ENCODE measurements at regions not wholly inside any gene's neighbourhood (a gene's known extent, or its start where the extent isn't known, plus 50 kb on each side); places are given as distances from the start of the nearest gene placed in this dataset.

DNA sequence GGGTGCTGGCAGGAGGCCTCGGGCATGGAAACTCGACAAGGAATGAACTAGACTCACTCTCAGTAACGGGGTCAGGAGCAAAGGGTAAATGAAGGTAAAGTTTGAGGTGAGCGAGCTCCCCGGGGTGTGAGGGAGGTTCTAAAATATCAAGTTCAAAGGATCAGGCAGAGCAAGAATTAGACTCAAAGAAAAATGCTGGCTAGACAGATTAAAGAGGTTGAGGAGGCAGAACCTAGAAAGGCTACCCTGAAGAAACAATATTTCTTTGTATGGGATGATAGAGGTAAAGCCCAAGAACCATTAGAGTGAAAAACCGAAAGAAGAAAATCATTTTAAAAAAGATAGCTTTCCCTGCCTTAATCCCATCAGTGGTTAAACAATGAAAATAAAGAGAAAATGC lies 386.7 kb upstream of the MEF2C start:
- no peak for ATAC-seq
- 90 to 96% methylated on average over 3 to 6 of the region's 6 CpGs for WGBS, 2 donors (ENCODE audit: low coverage in 1 of 2)
- TF ChIP-seq, protein P1, sequence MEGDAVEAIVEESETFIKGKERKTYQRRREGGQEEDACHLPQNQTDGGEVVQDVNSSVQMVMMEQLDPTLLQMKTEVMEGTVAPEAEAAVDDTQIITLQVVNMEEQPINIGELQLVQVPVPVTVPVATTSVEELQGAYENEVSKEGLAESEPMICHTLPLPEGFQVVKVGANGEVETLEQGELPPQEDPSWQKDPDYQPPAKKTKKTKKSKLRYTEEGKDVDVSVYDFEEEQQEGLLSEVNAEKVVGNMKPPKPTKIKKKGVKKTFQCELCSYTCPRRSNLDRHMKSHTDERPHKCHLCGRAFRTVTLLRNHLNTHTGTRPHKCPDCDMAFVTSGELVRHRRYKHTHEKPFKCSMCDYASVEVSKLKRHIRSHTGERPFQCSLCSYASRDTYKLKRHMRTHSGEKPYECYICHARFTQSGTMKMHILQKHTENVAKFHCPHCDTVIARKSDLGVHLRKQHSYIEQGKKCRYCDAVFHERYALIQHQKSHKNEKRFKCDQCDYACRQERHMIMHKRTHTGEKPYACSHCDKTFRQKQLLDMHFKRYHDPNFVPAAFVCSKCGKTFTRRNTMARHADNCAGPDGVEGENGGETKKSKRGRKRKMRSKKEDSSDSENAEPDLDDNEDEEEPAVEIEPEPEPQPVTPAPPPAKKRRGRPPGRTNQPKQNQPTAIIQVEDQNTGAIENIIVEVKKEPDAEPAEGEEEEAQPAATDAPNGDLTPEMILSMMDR (IDR thresholded peaks at IDR 0.05), result no peak
- TF ChIP-seq POLR2AphosphoS5 (IDR thresholded peaks at IDR 0.05) (no peak), EP300 (IDR thresholded peaks at IDR 0.05) (no peak), POLR2A (IDR thresholded peaks at IDR 0.05) (no peak)

DNA sequence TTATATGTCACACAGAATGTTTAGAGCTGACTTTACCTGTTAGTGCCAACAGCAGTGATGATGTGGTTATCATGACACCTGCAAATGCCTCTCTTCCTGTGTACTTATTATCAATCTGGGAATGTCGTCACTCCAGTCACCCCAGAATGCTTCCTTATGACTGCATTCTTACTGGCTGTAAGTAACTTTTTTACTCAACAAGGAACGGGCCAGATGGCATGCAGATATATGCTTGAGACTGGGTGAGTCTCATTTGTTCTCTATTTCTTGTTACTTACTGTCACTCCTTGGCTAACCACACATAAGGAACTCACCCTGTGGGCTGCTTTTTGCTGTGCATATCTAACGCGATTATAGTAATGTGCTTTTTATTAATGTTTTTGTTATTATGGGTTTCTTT lies 385.5 kb upstream of the MEF2C start:
- no peak for TF ChIP-seq EP300 (IDR thresholded peaks at IDR 0.05)
- TF ChIP-seq, protein P1 (IDR thresholded peaks at IDR 0.05), result no peak
- TF ChIP-seq POLR2AphosphoS5 (IDR thresholded peaks at IDR 0.05), result no peak
- no peak for TF ChIP-seq POLR2A (IDR thresholded peaks at IDR 0.05)
- no peak for ATAC-seq
- Histone ChIP-seq H3K27me3 (no peaks in the 10 kb centered on the region), H3K9me3 (no peaks in the 10 kb centered on the region), H3K27ac (no peak overlapping the region), H3K4me3 (no peak overlapping the region), H3K36me3 (no peaks in the 10 kb centered on the region), H3K4me1 (no peaks in the 10 kb centered on the region)
- WGBS, 2 donors (ENCODE audit: low coverage in 1 of 2), result 84 to 86% methylated on average over 3 to 4 of the region's 4 CpGs

More for the DNA sequence above, 386.7 kb upstream of the MEF2C start:
- no peak overlapping the region for H3K27ac ChIP-seq
- H3K9me3 ChIP-seq, result no peaks in the 10 kb centered on the region
- no peak overlapping the region for H3K4me3 ChIP-seq
- H3K27me3 ChIP-seq, result no peaks in the 10 kb centered on the region
- H3K4me1 ChIP-seq, result no peaks in the 10 kb centered on the region
- no peaks in the 10 kb centered on the region for H3K36me3 ChIP-seq

DNA sequence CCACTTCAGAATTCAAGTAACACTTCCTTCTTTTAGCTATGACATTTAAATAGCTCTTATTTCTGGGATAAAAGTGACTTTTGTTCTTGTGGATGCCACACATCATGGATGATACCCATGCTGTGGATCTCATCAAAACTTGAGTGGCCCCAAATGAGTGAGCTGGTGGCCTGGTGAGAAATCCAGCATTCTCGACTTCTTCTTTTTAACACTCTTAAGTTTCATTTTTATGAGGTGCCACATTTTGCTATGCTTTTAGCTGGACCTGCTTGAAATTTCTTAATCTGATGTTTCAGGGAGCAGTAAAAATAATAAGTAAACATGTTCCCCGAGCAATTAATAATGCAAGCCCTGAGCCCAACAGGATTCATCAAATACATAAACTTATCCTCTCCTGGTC lies 384.8 kb upstream of the MEF2C start:
- ATAC-seq, result no peak

DNA sequence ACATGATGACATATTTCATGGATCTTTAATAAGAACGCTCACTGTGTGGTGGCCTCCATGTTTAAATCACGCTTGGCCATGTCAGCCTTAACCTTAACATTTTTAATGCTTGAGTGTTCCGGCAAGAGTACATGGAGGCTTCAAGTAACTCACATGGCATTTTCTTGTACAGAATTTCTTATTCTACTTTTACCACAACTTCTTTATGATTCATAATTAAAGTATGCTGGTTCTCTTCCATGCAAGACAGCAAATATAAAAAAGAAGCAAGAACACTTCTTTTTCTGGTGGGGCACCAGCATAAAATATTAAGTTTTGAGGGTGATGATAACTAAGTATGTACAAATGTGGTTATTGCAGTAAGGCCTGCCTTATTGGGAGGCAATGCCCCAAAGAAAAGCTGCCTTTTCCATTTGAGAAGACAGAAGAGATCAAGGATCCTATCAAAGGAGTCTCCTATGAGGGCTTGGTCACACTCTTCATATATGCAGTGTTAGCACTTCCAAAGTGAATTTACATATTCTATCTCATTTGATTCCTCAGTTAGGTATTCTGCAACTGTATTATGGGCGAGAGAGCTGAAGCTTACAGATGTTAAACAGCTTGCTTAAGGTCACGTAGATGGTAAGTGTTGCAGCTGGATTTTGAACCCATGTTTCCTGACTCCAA lies 382.7 kb upstream of the MEF2C start:
- WGBS, 2 donors (ENCODE audit: low coverage in 1 of 2), result 90 to 98% methylated on average over 5 of the region's 5 CpGs
- H3K27ac ChIP-seq, result no peak overlapping the region
- no peaks in the 10 kb centered on the region for H3K4me1 ChIP-seq
- H3K27me3 ChIP-seq, result no peaks in the 10 kb centered on the region
- H3K36me3 ChIP-seq, result no peaks in the 10 kb centered on the region
- H3K9me3 ChIP-seq, result no peaks in the 10 kb centered on the region
- no peak for ATAC-seq
- no peak for TF ChIP-seq POLR2AphosphoS5 (IDR thresholded peaks at IDR 0.05)
- TF ChIP-seq, protein P1 (IDR thresholded peaks at IDR 0.05), result no peak
- no peak for TF ChIP-seq POLR2A (IDR thresholded peaks at IDR 0.05)
- no peak for TF ChIP-seq EP300 (IDR thresholded peaks at IDR 0.05)
- no peak overlapping the region for H3K4me3 ChIP-seq

More for the DNA sequence above, 384.8 kb upstream of the MEF2C start:
- H3K4me1 ChIP-seq, result no peaks in the 10 kb centered on the region
- WGBS, 2 donors (ENCODE audit: low coverage in 1 of 2), result 69 to 80% methylated on average over 2 of the region's 2 CpGs
- H3K36me3 ChIP-seq, result no peaks in the 10 kb centered on the region
- H3K27me3 ChIP-seq, result no peaks in the 10 kb centered on the region
- TF ChIP-seq POLR2AphosphoS5 (IDR thresholded peaks at IDR 0.05), result no peak
- no peak for TF ChIP-seq EP300 (IDR thresholded peaks at IDR 0.05)
- TF ChIP-seq, protein P1 (IDR thresholded peaks at IDR 0.05), result no peak
- TF ChIP-seq POLR2A (IDR thresholded peaks at IDR 0.05), result no peak
- H3K9me3 ChIP-seq, result no peaks in the 10 kb centered on the region
- H3K27ac ChIP-seq, result no peak overlapping the region
- H3K4me3 ChIP-seq, result no peak overlapping the region

DNA sequence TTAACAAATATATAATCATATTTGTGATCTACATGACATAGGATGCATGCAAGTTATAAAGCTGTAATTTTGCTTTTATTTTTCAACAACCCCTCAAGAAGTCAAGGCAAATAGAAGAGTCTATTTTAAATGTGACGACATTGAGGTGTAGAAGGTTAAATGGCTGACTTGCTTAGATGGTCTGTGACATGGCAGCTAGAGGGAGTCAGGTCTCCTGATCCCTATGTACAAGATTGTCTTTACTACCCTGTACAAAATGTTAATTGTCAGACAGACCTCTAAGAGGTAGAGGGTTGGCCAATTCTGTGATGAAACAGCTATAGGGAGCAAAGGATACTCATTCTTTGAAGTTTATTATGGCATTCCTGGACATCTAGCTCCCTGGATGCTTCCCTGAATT lies 380.9 kb upstream of the MEF2C start:
- 84% methylated on average over 1 of the region's 1 CpG; no CpG with 5 or more reads in 1 of the 2 donors for WGBS, 2 donors (ENCODE audit: low coverage in 1 of 2)
- Histone ChIP-seq H3K27ac (no peak overlapping the region), H3K4me3 (no peak overlapping the region), H3K4me1 (no peaks in the 10 kb centered on the region), H3K36me3 (no peaks in the 10 kb centered on the region), H3K9me3 (no peaks in the 10 kb centered on the region), H3K27me3 (no peaks in the 10 kb centered on the region)
- TF ChIP-seq POLR2AphosphoS5 (IDR thresholded peaks at IDR 0.05) (no peak), POLR2A (IDR thresholded peaks at IDR 0.05) (no peak), EP300 (IDR thresholded peaks at IDR 0.05) (no peak)
- TF ChIP-seq, protein P1 (IDR thresholded peaks at IDR 0.05), result no peak
- ATAC-seq, result no peak
